ACHN (cell line): ENCODE measurements at regions not wholly inside any gene's neighbourhood (a gene's known extent, or its start where the extent isn't known, plus 50 kb on each side); places are given as distances from the start of the nearest gene placed in this dataset.

Experiments used
- DNase-seq: peaks from one replicate; pipeline ENCODE4 v3.0.0-alpha.2; 2015
- in situ Hi-C: cut with HindIII; loops from 2 replicates; pipeline ENCODE4 v1.10.0; 2017; ENCODE audit warnings: low sequenced_read_pairs, low pct_ligation_motif_present, low pct_unique_long_range_greater_than_20kb

GRCh38 chr2:14936426-14936825 lies 303.9 kb downstream of the LRATD1 start:
- DNase-seq = no peak
- in situ Hi-C loops = no loop called here

GRCh38 chr2:14937336-14937735 lies 304.8 kb downstream of the LRATD1 start:
- no peak for DNase-seq
- in situ Hi-C loops = no loop called here

GRCh38 chr2:14941151-14941631 lies 308.7 kb downstream of the LRATD1 start:
- in situ Hi-C loops = no loop called here
- no peak for DNase-seq

GRCh38 chr2:14942987-14943386 lies 310.5 kb downstream of the LRATD1 start:
- DNase-seq = no peak
- in situ Hi-C loops = no loop called here

- in situ Hi-C loops = no loop called here
- DNase-seq = peak; percentile 44
Measured at GRCh38 chr2:14944562-14945346, 312.2 kb downstream of the LRATD1 start.

- in situ Hi-C loops = no loop called here
Measured at GRCh38 chr2:14951569-14952285, 319.2 kb downstream of the LRATD1 start.

GRCh38 chr2:14952400-14952963 lies 320.0 kb downstream of the LRATD1 start:
- no peak for DNase-seq
- in situ Hi-C loops = no loop called here

More at GRCh38 chr2:14951569-14952285, 319.2 kb downstream of the LRATD1 start:
- no peak for DNase-seq

GRCh38 chr2:14960686-14961324 lies 328.3 kb downstream of the LRATD1 start:
- DNase-seq = no peak
- in situ Hi-C loops = no loop called here

GRCh38 chr2:14967729-14968128 lies 335.2 kb downstream of the LRATD1 start:
- in situ Hi-C loops = no loop called here
- DNase-seq = no peak

- in situ Hi-C loops = no loop called here
- DNase-seq = no peak
Measured at GRCh38 chr2:14975381-14975780, 342.9 kb downstream of the LRATD1 start.

GRCh38 chr2:14977021-14977420 lies 344.5 kb downstream of the LRATD1 start:
- in situ Hi-C loops = no loop called here
- DNase-seq = no peak

GRCh38 chr2:14978845-14979244 lies 346.3 kb downstream of the LRATD1 start:
- in situ Hi-C loops = no loop called here
- DNase-seq = no peak

- in situ Hi-C loops = no loop called here
- DNase-seq = no peak
Measured at GRCh38 chr2:14982790-14983189, 350.3 kb downstream of the LRATD1 start.

GRCh38 chr2:14988600-14988999 lies 356.1 kb downstream of the LRATD1 start:
- in situ Hi-C loops = no loop called here

GRCh38 chr2:14991723-14992122 lies 359.2 kb downstream of the LRATD1 start:
- in situ Hi-C loops = no loop called here
- no peak for DNase-seq

More at GRCh38 chr2:14988600-14988999, 356.1 kb downstream of the LRATD1 start:
- no peak for DNase-seq

GRCh38 chr2:14994721-14995120 lies 362.2 kb downstream of the LRATD1 start:
- in situ Hi-C loops = no loop called here
- DNase-seq = no peak

- no peak for DNase-seq
Measured at GRCh38 chr2:14996351-14997014, 364.0 kb downstream of the LRATD1 start.

GRCh38 chr2:14998546-14998945 lies 366.0 kb downstream of the LRATD1 start:
- in situ Hi-C loops = no loop called here
- DNase-seq = no peak

More at GRCh38 chr2:14996351-14997014, 364.0 kb downstream of the LRATD1 start:
- in situ Hi-C loops = no loop called here
